WTC11 (cell line): ENCODE measurements at regions not wholly inside any gene's neighbourhood (a gene's known extent, or its start where the extent isn't known, plus 50 kb on each side); places are given as distances from the start of the nearest gene placed in this dataset.

Source experiments
- MXD4 ChIP-seq: fragments of 250-450 bp; sonication (Bioruptor Pico); IDR thresholded peaks from 2 replicates; pipeline ENCODE4 v1.8.0; 2021; ENCODE audit warnings: mild to moderate bottlenecking, moderate library complexity, borderline replicate concordance
- TF ChIP-seq, protein P1 (sequence below): sonication (generic); formaldehyde crosslinking; IDR thresholded peaks from 2 replicates; pipeline ENCODE4 v1.8.1; 2023; ENCODE audit warnings: mild to moderate bottlenecking, missing genetic modification reagents
- TF ChIP-seq, protein P2 (sequence below): fragments of 200-600 bp; IDR thresholded peaks from 2 replicates; pipeline ENCODE4 v1.8.0; 2022; ENCODE audit warnings: antibody characterized with exemption
- TF ChIP-seq, protein P3 (sequence below): sonication (generic); formaldehyde crosslinking; IDR thresholded peaks from 2 replicates; pipeline ENCODE4 v1.8.1; 2023; ENCODE audit warnings: mild to moderate bottlenecking, missing genetic modification reagents, moderate library complexity

DNA sequence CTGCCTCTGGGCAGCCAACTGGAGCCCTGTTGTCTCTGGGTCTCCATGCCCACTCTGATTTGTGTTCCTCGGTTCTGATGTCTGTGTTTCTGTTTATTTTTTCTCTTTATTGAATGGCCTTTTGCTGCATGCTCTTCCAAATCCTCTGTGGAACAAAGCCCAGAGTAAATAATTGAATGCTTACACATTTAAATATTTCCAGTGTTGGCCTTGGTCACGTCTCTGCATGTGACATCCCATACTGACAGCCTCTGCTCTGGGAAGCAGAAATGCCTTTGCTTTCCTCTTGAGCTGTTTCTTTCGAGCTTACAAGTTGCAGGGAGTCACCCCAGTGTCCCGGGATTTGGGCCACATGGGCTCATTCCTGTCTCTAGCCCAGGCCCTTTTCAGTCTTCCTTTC is 267.9 kb downstream of the PTPRU start:
- TF ChIP-seq, protein P1, sequence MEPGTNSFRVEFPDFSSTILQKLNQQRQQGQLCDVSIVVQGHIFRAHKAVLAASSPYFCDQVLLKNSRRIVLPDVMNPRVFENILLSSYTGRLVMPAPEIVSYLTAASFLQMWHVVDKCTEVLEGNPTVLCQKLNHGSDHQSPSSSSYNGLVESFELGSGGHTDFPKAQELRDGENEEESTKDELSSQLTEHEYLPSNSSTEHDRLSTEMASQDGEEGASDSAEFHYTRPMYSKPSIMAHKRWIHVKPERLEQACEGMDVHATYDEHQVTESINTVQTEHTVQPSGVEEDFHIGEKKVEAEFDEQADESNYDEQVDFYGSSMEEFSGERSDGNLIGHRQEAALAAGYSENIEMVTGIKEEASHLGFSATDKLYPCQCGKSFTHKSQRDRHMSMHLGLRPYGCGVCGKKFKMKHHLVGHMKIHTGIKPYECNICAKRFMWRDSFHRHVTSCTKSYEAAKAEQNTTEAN (CRISPR knock-in tag) = no peak
- TF ChIP-seq, protein P2, sequence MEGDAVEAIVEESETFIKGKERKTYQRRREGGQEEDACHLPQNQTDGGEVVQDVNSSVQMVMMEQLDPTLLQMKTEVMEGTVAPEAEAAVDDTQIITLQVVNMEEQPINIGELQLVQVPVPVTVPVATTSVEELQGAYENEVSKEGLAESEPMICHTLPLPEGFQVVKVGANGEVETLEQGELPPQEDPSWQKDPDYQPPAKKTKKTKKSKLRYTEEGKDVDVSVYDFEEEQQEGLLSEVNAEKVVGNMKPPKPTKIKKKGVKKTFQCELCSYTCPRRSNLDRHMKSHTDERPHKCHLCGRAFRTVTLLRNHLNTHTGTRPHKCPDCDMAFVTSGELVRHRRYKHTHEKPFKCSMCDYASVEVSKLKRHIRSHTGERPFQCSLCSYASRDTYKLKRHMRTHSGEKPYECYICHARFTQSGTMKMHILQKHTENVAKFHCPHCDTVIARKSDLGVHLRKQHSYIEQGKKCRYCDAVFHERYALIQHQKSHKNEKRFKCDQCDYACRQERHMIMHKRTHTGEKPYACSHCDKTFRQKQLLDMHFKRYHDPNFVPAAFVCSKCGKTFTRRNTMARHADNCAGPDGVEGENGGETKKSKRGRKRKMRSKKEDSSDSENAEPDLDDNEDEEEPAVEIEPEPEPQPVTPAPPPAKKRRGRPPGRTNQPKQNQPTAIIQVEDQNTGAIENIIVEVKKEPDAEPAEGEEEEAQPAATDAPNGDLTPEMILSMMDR = no peak
- TF ChIP-seq, protein P3, sequence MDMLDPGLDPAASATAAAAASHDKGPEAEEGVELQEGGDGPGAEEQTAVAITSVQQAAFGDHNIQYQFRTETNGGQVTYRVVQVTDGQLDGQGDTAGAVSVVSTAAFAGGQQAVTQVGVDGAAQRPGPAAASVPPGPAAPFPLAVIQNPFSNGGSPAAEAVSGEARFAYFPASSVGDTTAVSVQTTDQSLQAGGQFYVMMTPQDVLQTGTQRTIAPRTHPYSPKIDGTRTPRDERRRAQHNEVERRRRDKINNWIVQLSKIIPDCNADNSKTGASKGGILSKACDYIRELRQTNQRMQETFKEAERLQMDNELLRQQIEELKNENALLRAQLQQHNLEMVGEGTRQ = no peak
- no peak for TF ChIP-seq MXD4 (CRISPR knock-in tag)
